GM12878 (cell line): ENCODE measurements at regions not wholly inside any gene's neighbourhood (a gene's known extent, or its start where the extent isn't known, plus 50 kb on each side); places are given as distances from the start of the nearest gene placed in this dataset.

ENCODE experiments used
- ATAC-seq: fragments of 200-7000 bp; cut with Tn5 transposase; 3 replicates; pipeline ENCODE4 v1.9.1; 2020; ENCODE audit warnings: mild to moderate bottlenecking, moderate library complexity
- BruUV-seq: library from RNA; stranded (reverse); fragments of 400-500 nt; replicated peaks from 2 replicates; lab custom pipeline; 2021; lab: Mats Ljungman, UMichigan
- CTCF ChIA-PET: fragments of 300-600 bp; sonication (Branson Sonifier 250); formaldehyde crosslinking; extraction: SDS; loops from one replicate; lab custom pipeline; 2021; ENCODE audit warnings: inconsistent platforms; lab: Yijun Ruan, JAX
- POLR2A ChIA-PET: fragments of 350-600 bp; formaldehyde crosslinking; extraction: SDS; loops from one replicate; lab custom pipeline; 2021; ENCODE audit warnings: inconsistent platforms; lab: Charles Lee
- RAD21 ChIA-PET: fragments of 300-600 bp; sonication (Branson Sonifier 250); formaldehyde crosslinking; loops from one replicate; lab custom pipeline; 2023; ENCODE audit warnings: antibody characterized with exemption; ENCODE audit not compliant: unreplicated experiment; lab: Charles Lee
- SMC1A ChIA-PET: fragments of 300-600 bp; sonication (Branson Sonifier 250); formaldehyde crosslinking; loops from one replicate; lab custom pipeline; 2023; ENCODE audit not compliant: unreplicated experiment, uncharacterized antibody; lab: Charles Lee
- DNase-seq: peaks from one replicate; pipeline ENCODE4 v3.0.0-alpha.2; 2011; ENCODE audit warnings: low read depth, low spot score
- FAIRE-seq: peaks from 3 replicates; lab custom pipeline; 2011; peaks lifted over from hg19 to GRCh38; lab: Jason Lieb, UNC
- H2AFZ ChIP-seq: 2 replicates; pipeline ENCODE4 v1.6.0; 2011; ENCODE audit warnings: low read depth, low read length, control low read depth; ENCODE audit not compliant: control insufficient read depth
- H3K27ac ChIP-seq: 2 replicates; pipeline ENCODE4 v1.5.1; 2011; ENCODE audit warnings: control low read depth; ENCODE audit not compliant: control insufficient read depth, insufficient read depth
- H3K27me3 ChIP-seq, 2 experiments: replicated peaks in 1 of 2; 2 replicates each; pipeline versions ENCODE4 v1.6.0 to v1.6.1; 2011; ENCODE audit warnings: low read length in 1 of 2; ENCODE audit not compliant: control insufficient read depth in 2 of 2, insufficient read depth in 2 of 2
- H3K36me3 ChIP-seq, 2 experiments: 2 replicates each; pipeline ENCODE4 v1.5.1; 2011; ENCODE audit warnings: low read length in 1 of 2; ENCODE audit not compliant: control insufficient read depth in 2 of 2, insufficient read depth in 2 of 2
- H3K4me1 ChIP-seq: 2 replicates; pipeline ENCODE4 v1.6.1; 2011; ENCODE audit warnings: mild to moderate bottlenecking, low read length, moderate library complexity, mixed read lengths; ENCODE audit not compliant: control insufficient read depth, insufficient read depth
- H3K4me2 ChIP-seq: 2 replicates; pipeline ENCODE4 v1.6.0; 2011; ENCODE audit warnings: control low read depth; ENCODE audit not compliant: control insufficient read depth, insufficient read depth
- H3K4me3 ChIP-seq: fragments of 200-600 bp; sonication (generic); 2 replicates; pipeline ENCODE4 v1.5.1; 2016
- H3K79me2 ChIP-seq: 2 replicates; pipeline ENCODE4 v1.6.0; 2011; ENCODE audit warnings: low read length; ENCODE audit not compliant: control insufficient read depth, insufficient read depth
- H3K9ac ChIP-seq: 2 replicates; pipeline ENCODE4 v1.8.0; 2011; ENCODE audit warnings: low read length, control low read depth, mixed read lengths; ENCODE audit not compliant: control insufficient read depth, insufficient read depth
- H3K9me3 ChIP-seq: replicated peaks from 3 replicates; pipeline ENCODE4 v1.5.1; 2011; ENCODE audit warnings: mild to moderate bottlenecking, low read length; ENCODE audit not compliant: control insufficient read depth, insufficient read depth
- H4K20me1 ChIP-seq: 2 replicates; pipeline ENCODE4 v1.6.0; 2011; ENCODE audit not compliant: control insufficient read depth, insufficient read depth
- CREB1 ChIP-seq: IDR thresholded peaks from 2 replicates; pipeline ENCODE4 v1.6.1; 2012; ENCODE audit warnings: low read depth, mild to moderate bottlenecking, inconsistent platforms
- CUX1 ChIP-seq: IDR thresholded peaks from 2 replicates; pipeline ENCODE4 v1.6.1; 2012; ENCODE audit warnings: improper control_type of control experiment, low read depth, low read length; ENCODE audit not compliant: insufficient replicate concordance
- GATAD2B ChIP-seq: fragments of 450-650 bp; conservative IDR thresholded peaks from 2 replicates; pipeline ENCODE4 v1.6.1; 2017; ENCODE audit warnings: low read depth, mild to moderate bottlenecking, moderate library complexity
- HDAC2 ChIP-seq: fragments of 200-600 bp; sonication (generic); IDR thresholded peaks from 2 replicates; pipeline ENCODE4 v1.6.1; 2017
- LARP7 ChIP-seq: fragments of 450-650 bp; IDR thresholded peaks from 2 replicates; pipeline ENCODE4 v1.6.1; 2017; ENCODE audit warnings: mild to moderate bottlenecking
- SREBF2 ChIP-seq: IDR thresholded peaks from 2 replicates; pipeline ENCODE4 v1.6.1; 2012; ENCODE audit warnings: mild to moderate bottlenecking, low read length
- WRNIP1 ChIP-seq: IDR thresholded peaks from 2 replicates; pipeline ENCODE4 v1.6.1; 2011; ENCODE audit warnings: low read depth, low read length, improper control_type of control experiment, borderline replicate concordance
- WGBS: methylation state at CpG from one replicate; pipeline ENCODE4 v1.1.6; 2016; ENCODE audit warnings: low lambda C conversion rate; ENCODE audit not compliant: insufficient replicate concordance, insufficient coverage; ENCODE audit errors: missing lambda C conversion rate; 5-methylcytosine and 5-hydroxymethylcytosine counted together
- in situ Hi-C: fragments of 300-500 bp; cut with MboI; formaldehyde crosslinking; loops from 9 replicates; pipeline ENCODE4 v1.14.3; 2018; ENCODE audit warnings: mixed read lengths
- intact Hi-C: fragments of 100-400 bp; cut with micrococcal nuclease; formaldehyde crosslinking; loops from one replicate; pipeline ENCODE4 v1.14.2; 2022; ENCODE audit not compliant: unreplicated experiment

GRCh38 chr5:32507738-32508434, 63.3 kb upstream of the ZFR start:
- no peak for DNase-seq
- Histone ChIP-seq H2AFZ (no peak overlapping the region), H3K4me1 (peaks cover 9% of the 10 kb centered on the region), H3K9ac (no peak overlapping the region), H3K9me3 (no peaks in the 10 kb centered on the region; the same call in 2 of the 3 replicates), H3K4me2 (no peak overlapping the region), H3K4me3 (no peak overlapping the region), H3K27ac (no peak overlapping the region), H3K36me3 (no peaks in the 10 kb centered on the region), H4K20me1 (no peaks in the 10 kb centered on the region), H3K27me3 (peaks cover 0 to 7% of the 10 kb centered on the region in 2 experiments; a peak in 1 of 4 replicates), H3K79me2 (no peaks in the 10 kb centered on the region)
- 39% methylated on average over 7 of the region's 7 CpGs for WGBS
- SMC1A ChIA-PET = interaction anchor here (1.0 to 1.2 kb wide), 2 partner anchors 82 to 105 kb away, joined by 4 to 5 read pairs; no protein-coding TSS in a partner anchor
- RAD21 ChIA-PET = no interaction called here
- POLR2A ChIA-PET = no interaction called here
- BruUV-seq = no TSS peak
- FAIRE-seq = no peak
- ATAC-seq = no peak
- no peak for TF ChIP-seq HDAC2
- no peak for TF ChIP-seq CUX1
- no peak for TF ChIP-seq LARP7
- no peak for TF ChIP-seq CREB1
- no peak for TF ChIP-seq SREBF2
- no peak for TF ChIP-seq GATAD2B
- no peak for TF ChIP-seq WRNIP1
- intact Hi-C loops (no loop called here), in situ Hi-C loops (no loop called here)
- CTCF ChIA-PET = interaction anchor here (0.8 to 1.3 kb wide), 2 partner anchors 9 to 82 kb away, joined by 3 read pairs; no protein-coding TSS in a partner anchor
